DOHH2 (cell line): ENCODE measurements at regions not wholly inside any gene's neighbourhood (a gene's known extent, or its start where the extent isn't known, plus 50 kb on each side); places are given as distances from the start of the nearest gene placed in this dataset.

Source experiments
- H3F3A ChIP-seq: fragments of 200-600 bp; sonication (generic), shearing (Covaris generic); 2 replicates; pipeline ENCODE4 v1.6.0; 2016; ENCODE audit warnings: antibody characterized with exemption, mild to moderate bottlenecking; ENCODE audit not compliant: control insufficient read depth, insufficient read depth
- H3K27ac ChIP-seq: fragments of 200-600 bp; sonication (generic); 2 replicates; pipeline ENCODE4 v1.5.1; 2014; ENCODE audit warnings: low read depth, mild to moderate bottlenecking, low read length, moderate library complexity
- H3K27me3 ChIP-seq: fragments of 200-600 bp; sonication (generic); 2 replicates; pipeline ENCODE4 v1.6.1; 2014; ENCODE audit warnings: mild to moderate bottlenecking, low read length, mixed read lengths; ENCODE audit not compliant: control insufficient read depth
- H3K36me3 ChIP-seq: fragments of 200-600 bp; sonication (generic); 2 replicates; pipeline ENCODE4 v1.6.1; 2014; ENCODE audit warnings: mild to moderate bottlenecking, low read length, moderate library complexity, mixed read lengths; ENCODE audit not compliant: control insufficient read depth
- H3K4me1 ChIP-seq: fragments of 200-600 bp; sonication (generic); 2 replicates; pipeline ENCODE4 v1.6.1; 2014; ENCODE audit warnings: mild to moderate bottlenecking, low read length, mixed read lengths; ENCODE audit not compliant: control insufficient read depth
- H3K4me2 ChIP-seq: fragments of 200-600 bp; sonication (generic); 2 replicates; pipeline ENCODE4 v1.6.0; 2014; ENCODE audit warnings: mild to moderate bottlenecking, low read length, moderate library complexity
- H3K4me3 ChIP-seq: fragments of 200-600 bp; sonication (generic); 2 replicates; pipeline ENCODE4 v1.5.1; 2014; ENCODE audit warnings: mild to moderate bottlenecking, low read length, mixed read lengths
- H3K79me2 ChIP-seq: fragments of 200-600 bp; sonication (generic); 2 replicates; pipeline ENCODE4 v1.6.1; 2014; ENCODE audit warnings: mild to moderate bottlenecking, low read length, mixed read lengths; ENCODE audit not compliant: control insufficient read depth
- H3K9me2 ChIP-seq: fragments of 200-600 bp; sonication (generic); replicated peaks from 2 replicates; pipeline ENCODE4 v1.6.1; 2014; ENCODE audit warnings: mild to moderate bottlenecking, low read length, mixed read lengths; ENCODE audit not compliant: control insufficient read depth
- H3K9me3 ChIP-seq: fragments of 200-600 bp; sonication (generic); 2 replicates; pipeline ENCODE4 v1.6.1; 2014; ENCODE audit warnings: antibody characterized with exemption, low read length, mixed read lengths; ENCODE audit not compliant: control insufficient read depth, insufficient read depth
- H4K20me1 ChIP-seq: fragments of 200-600 bp; sonication (generic); 2 replicates; pipeline ENCODE4 v1.6.0; 2014; ENCODE audit warnings: low read depth, mild to moderate bottlenecking, antibody characterized with exemption, low read length, moderate library complexity; ENCODE audit not compliant: control insufficient read depth, insufficient read depth
- EZH2phosphoT487 ChIP-seq: fragments of 200-600 bp; sonication (generic); IDR thresholded peaks from 2 replicates; pipeline ENCODE4 v1.6.1; 2017; ENCODE audit warnings: borderline replicate concordance, mild to moderate bottlenecking, antibody characterized with exemption, low read length, moderate library complexity, mixed read lengths
- TF ChIP-seq, protein P1 (sequence below): fragments of 200-600 bp; sonication (generic); IDR thresholded peaks from one replicate; pipeline ENCODE4 v1.5.1; 2014; ENCODE audit warnings: antibody characterized with exemption, mild to moderate bottlenecking, low read depth, low read length; ENCODE audit not compliant: poor library complexity, severe bottlenecking

DNA sequence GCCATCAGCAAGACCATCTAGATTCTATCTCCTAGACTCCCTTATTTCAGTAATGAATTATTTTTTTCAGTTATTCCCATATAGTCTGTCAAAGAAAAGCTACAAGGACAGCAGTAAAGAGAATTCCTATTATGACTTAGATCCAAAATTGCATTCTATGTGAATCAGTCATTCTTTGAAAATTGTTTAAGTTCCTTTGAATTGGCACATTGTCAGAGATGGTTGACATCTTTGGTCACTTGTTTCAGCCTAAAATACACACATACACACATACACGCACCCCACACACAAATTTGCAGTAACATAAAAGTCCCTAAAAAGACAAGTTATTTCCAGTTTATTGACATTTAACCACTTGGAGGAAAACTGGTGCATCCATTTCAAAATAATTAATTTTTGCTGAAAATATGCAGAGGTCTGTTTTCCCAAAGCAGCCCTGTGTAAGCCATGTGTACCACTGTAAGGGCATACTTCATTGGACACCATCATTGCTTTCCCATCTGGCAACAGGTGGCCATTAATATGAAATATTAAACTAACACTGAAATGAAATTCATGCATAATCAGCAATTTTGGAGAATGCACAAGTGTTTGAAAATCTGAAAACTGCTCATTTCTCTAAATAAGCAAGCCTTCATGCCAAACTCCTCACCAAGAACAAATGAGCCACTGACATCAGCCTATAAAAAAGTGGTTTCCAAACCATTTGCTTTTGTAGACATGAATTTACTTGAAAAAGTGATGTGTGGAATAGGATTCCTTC lies 121.7 kb upstream of the COL1A2 start:
- Histone ChIP-seq H3K4me1 (no peaks in the 10 kb centered on the region), H4K20me1 (no peaks in the 10 kb centered on the region), H3F3A (no peaks in the 10 kb centered on the region), H3K9me3 (no peaks in the 10 kb centered on the region), H3K36me3 (no peaks in the 10 kb centered on the region), H3K9me2 (no peaks in the 10 kb centered on the region), H3K4me3 (no peak overlapping the region), H3K79me2 (no peaks in the 10 kb centered on the region), H3K27ac (no peak overlapping the region), H3K27me3 (0 out of 2 replicates have a peak, but pooled peaks cover 3% of the 10 kb centered on the region), H3K4me2 (no peak overlapping the region)
- TF ChIP-seq, protein P1, sequence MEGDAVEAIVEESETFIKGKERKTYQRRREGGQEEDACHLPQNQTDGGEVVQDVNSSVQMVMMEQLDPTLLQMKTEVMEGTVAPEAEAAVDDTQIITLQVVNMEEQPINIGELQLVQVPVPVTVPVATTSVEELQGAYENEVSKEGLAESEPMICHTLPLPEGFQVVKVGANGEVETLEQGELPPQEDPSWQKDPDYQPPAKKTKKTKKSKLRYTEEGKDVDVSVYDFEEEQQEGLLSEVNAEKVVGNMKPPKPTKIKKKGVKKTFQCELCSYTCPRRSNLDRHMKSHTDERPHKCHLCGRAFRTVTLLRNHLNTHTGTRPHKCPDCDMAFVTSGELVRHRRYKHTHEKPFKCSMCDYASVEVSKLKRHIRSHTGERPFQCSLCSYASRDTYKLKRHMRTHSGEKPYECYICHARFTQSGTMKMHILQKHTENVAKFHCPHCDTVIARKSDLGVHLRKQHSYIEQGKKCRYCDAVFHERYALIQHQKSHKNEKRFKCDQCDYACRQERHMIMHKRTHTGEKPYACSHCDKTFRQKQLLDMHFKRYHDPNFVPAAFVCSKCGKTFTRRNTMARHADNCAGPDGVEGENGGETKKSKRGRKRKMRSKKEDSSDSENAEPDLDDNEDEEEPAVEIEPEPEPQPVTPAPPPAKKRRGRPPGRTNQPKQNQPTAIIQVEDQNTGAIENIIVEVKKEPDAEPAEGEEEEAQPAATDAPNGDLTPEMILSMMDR: no peak
- no peak for TF ChIP-seq EZH2phosphoT487

DNA sequence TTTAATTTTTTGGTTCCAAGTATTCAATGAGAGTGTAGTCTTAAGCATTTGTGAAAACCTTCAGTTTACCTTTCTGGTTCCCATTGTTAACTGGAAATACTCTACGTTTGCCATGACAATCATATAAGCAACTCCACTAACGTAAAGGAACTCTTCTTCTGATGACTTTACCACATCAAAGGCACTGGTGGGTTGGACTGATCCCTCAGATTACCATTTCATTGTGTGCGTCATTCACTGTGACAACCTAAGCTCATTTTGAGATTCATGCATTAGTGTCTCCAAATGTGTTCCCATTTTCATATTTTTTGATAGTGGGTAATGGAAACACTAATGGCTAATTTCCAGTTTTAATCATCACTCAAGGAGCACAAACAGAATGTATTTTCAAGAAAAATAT lies 119.9 kb upstream of the COL1A2 start:
- Histone ChIP-seq H3K79me2 (no peaks in the 10 kb centered on the region), H3K9me2 (no peaks in the 10 kb centered on the region), H3K27me3 (0 out of 2 replicates have a peak, but pooled peaks cover 3% of the 10 kb centered on the region), H3K4me2 (no peak overlapping the region), H3K4me3 (no peak overlapping the region), H3K9me3 (no peaks in the 10 kb centered on the region), H4K20me1 (no peaks in the 10 kb centered on the region), H3K4me1 (no peaks in the 10 kb centered on the region), H3K36me3 (no peaks in the 10 kb centered on the region), H3F3A (no peaks in the 10 kb centered on the region), H3K27ac (no peak overlapping the region)
- no peak for TF ChIP-seq EZH2phosphoT487
- TF ChIP-seq, protein P1: no peak

DNA sequence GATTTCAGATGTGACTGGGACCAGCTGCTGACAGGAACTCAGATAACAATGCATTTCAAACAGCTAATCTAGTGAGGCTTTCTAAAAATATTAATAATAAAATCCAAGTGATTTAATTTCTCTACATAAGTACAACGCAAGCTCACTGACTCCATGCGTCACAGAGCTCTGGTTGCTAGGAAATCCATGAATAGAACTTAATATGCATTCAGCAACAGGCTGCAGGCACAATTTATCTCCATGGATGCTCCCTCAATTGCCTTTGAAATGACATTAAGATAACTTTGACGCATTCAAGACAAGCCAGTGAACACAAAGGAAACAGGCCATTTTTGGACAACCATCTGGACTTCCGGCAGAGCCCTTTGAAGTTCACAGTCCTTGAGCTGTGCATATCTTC lies 118.7 kb upstream of the COL1A2 start:
- H3K79me2 ChIP-seq: no peaks in the 10 kb centered on the region
- no peaks in the 10 kb centered on the region for H3K4me1 ChIP-seq
- H3F3A ChIP-seq: no peaks in the 10 kb centered on the region
- H3K4me3 ChIP-seq: no peak overlapping the region
- no peaks in the 10 kb centered on the region for H3K9me3 ChIP-seq
- no peaks in the 10 kb centered on the region for H3K9me2 ChIP-seq
- no peak for TF ChIP-seq EZH2phosphoT487
- TF ChIP-seq, protein P1: no peak
- no peaks in the 10 kb centered on the region for H3K36me3 ChIP-seq
- H3K27ac ChIP-seq: no peak overlapping the region
- H3K4me2 ChIP-seq: no peak overlapping the region
- H4K20me1 ChIP-seq: no peaks in the 10 kb centered on the region
- H3K27me3 ChIP-seq: 0 out of 2 replicates have a peak, but pooled peaks cover 3% of the 10 kb centered on the region
